HG03442 (cell line): ENCODE measurements at regions not wholly inside any gene's neighbourhood (a gene's known extent, or its start where the extent isn't known, plus 50 kb on each side); places are given as distances from the start of the nearest gene placed in this dataset.
"Not testable (repeated sequence)": the region's sequence is repeated elsewhere in the genome, so short reads cannot be mapped to it uniquely, and the experiment has no call there.

Experiments
- ATAC-seq: cut with Tn5 transposase; IDR thresholded peaks from one replicate; pipeline ENCODE4 v1.9.1; 2021; ENCODE audit warnings: mild to moderate bottlenecking, moderate library complexity; ENCODE audit not compliant: unreplicated experiment

DNA sequence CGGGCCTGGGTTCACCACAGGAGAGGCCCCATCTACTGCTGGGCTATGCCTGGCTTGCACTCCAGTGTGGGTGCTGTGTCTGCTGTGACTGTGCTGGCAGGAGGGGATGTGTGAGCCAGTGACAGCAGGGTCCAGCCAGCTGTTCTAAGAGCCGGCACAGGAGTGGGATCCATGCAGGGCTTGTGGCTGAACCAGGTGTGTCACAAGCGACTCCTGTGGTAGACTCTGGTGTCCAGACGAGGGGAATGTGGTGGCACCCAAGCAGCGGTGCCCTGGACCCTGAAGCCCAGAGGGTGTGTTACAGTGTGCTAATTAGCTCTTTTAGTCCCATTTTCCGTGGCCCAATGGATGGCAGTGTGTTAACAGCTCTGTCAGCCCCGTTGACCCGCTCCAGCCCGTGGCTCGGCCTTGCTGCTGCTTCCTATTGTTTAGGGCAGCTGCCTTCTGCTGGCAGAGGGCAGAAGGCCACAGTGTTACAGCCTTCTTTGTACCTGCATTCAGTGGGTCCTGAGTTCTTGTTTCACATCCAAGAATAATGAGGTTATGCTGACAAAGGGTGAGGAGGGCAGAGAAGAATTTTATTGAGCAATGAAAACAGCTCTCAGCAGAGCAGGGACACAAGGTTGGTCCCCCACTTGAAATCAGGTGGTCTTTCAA, 78.5 kb upstream of the RNU6-1 start:
- ATAC-seq = no peak

GRCh38 chr15:67920524-67921240, 80.8 kb upstream of the RNU6-1 start:
- ATAC-seq = no peak

DNA sequence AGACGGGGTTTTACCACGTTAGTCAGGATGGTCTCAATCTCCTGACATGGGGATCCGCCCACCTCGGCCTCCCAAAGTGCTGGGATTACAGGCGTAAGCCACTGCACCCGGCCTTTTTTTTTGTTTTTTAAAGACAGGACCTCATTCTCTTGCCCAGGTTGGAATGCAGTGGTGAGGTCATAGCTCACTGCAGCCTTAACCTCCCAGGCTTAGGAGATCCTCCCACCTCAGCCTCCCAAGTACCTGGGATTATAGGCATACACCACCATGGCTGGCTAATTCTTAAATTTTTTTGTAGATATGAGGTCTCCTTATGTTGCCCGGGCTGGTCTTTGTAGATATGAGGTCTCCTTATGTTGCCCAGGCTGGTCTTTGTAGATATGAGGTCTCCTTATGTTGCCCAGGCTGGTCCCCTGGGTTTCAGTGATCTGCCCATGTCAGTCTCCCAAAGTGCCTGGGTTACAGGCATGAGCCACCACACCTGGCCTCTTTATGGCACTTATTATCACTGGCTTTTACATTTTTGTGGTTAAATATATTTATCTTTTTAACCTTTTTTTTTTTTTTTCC, 82.3 kb upstream of the RNU6-1 start:
- no peak for ATAC-seq

GRCh38 chr15:67922971-67923945, 83.4 kb upstream of the RNU6-1 start:
- no peak for ATAC-seq

DNA sequence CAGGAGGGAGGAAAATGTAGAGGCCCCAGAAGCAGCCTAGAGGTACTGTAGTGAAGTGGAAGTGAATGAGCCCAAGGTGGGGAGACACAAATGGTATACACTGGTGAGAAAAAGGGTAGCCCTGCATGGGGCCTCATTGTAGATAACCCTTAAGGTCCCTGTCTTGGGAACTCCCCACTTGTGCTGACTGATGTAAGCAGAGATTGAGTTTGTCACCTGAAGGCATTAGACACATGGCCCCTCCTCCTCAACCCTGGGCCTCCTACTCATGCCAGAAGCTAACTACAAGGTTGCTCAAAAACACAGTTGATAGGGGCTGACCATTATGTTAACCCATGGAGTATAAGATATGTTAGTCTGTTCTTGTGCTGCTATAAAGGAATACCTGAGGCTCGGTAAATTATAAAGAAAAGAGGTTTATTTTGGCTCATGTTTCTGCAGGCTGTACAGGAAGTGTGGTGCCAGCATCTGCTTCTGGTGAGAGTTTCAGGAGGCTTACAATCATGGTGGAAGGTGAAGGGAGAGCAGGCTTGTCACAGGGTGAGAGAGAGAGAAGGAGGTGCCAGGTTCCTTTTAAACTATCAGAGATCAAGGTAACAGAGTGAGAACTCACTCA, 84.6 kb upstream of the RNU6-1 start:
- ATAC-seq = no peak

GRCh38 chr15:67925182-67925581, 85.3 kb upstream of the RNU6-1 start:
- no peak for ATAC-seq

DNA sequence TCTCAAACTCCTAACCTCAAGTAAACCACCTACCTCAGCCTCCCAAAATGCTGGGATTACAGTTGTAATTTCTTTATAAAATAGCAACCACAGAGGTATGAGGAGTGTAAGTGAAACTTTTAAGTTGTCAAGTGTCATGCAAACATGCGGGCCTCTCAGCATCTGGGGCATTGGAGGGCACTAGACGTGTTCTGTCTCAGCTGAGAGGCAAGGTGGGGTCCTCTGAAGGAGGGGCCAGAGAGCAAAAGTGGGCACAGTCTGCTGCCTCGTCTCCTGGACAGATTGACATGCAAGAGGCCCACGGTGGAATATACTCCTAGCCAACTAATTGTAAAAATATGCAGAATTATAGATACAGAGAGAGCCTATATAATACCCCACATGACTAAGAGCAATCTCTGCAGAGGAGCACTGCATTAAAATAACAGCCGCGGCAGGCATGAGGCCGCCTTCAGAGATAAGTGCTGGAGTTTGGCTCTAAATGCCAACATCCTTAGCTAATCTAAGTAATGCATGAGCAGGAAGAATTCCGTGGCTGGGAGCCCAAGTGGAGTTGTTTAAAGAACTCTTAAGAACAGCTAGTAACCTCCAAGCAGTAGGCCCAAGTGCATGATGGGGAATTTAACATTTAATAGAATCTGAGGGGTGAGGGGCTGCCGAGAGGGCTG, 87.8 kb upstream of the RNU6-1 start:
- ATAC-seq = no peak

DNA sequence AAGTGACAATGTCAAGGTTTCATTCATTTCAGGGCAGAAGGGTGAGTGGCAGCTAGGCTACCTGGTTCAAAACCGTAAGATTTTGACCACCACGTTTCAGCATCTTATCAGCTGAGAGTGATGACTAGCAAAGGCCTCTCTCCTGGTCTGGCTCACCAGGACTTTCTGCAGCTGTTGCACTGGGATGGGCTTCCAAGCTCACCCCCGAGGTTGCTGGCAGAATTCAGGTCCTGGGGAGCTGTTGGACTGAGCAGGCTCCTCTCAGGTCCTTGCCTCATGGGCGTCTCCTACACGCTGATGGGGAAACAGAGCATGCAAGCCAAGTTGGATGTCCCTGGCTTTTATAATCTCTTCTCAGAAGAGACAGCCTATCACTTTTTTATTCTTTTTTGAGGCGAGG, 88.8 kb upstream of the RNU6-1 start:
- no peak for ATAC-seq

- no peak for ATAC-seq
These were observed 90.9 kb upstream of the RNU6-1 start for GRCh38 chr15:67930720-67931119.

DNA sequence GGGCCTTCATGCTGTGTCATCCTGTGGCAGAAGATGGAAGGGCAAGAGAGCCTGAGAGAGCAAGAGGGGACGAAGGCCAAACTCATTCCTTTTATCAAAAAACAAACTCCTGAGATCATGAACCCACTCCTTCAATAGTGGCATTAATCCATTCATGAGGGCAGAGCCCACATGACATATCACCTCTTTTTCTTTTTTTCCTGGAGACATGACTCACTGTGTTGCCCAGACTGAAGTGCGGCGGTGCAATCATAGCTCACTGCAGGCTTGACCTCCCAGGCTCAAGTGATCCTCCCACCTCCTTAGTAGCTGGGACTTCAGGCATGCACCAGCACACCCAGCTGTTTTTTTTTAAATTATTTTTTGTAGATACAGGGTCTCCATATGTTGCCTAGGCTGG, 92.0 kb upstream of the RNU6-1 start:
- ATAC-seq = no peak

DNA sequence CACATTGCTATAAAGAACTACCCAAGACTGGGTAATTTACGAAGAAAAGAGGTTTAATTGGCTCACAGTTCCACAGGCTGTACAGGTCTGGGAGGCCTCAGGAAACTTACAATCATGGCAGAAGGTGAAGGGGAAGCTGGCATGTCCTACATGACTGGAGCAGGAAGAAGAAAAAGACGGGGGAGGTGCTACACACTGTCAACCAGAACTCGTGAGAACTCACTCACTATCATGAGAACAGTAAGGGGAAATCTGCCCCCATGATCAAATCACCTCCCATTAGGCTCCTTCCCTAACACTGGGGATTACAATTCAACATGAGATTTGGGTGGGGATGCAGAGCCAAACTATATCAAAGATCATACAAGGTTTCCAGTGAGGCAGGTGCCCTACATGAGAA, 94.3 kb upstream of the RNU6-1 start:
- ATAC-seq = not testable (repeated sequence)

DNA sequence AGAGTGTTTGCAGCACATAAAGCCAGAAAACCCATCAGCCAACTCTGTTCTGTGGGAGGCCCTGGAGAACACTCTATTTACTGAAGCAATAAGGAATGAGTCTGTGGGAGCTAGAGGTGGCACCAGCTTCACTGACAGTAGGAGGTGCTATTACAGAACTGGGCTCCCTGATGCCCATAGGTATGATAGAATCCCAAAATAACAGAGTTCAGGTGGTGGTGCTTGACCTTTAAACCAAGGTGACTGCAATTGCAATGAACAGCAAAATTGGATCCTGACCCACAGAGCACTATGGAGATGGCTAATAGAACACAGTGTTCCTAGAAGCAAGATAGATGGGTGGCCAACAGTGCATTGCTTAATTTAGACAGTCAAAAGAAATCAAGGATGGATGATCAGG, 95.4 kb upstream of the RNU6-1 start:
- no peak for ATAC-seq

- ATAC-seq = no peak
These were observed 96.4 kb upstream of the RNU6-1 start for GRCh38 chr15:67936258-67936657.

GRCh38 chr15:67937153-67937761, 97.4 kb upstream of the RNU6-1 start:
- ATAC-seq = no peak

DNA sequence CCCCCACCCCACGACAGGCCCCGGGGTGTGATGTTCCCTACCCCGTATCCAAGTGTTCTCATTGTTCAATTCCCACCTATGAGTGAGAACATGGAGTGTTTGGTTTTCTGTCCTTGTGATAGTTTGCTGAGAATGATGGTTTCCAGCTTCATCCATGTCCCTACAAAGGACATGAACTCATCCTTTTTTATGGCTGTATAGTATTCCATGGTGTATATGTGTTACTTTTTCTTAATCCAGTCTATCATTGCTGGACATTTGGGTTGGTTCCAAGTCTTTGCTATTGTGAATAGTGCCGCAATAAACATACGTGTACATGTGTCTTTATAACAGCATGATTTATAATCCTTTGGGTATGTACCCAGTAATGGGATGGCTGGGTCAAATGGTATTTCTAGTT, 99.3 kb upstream of the RNU6-1 start:
- ATAC-seq = not testable (repeated sequence)

DNA sequence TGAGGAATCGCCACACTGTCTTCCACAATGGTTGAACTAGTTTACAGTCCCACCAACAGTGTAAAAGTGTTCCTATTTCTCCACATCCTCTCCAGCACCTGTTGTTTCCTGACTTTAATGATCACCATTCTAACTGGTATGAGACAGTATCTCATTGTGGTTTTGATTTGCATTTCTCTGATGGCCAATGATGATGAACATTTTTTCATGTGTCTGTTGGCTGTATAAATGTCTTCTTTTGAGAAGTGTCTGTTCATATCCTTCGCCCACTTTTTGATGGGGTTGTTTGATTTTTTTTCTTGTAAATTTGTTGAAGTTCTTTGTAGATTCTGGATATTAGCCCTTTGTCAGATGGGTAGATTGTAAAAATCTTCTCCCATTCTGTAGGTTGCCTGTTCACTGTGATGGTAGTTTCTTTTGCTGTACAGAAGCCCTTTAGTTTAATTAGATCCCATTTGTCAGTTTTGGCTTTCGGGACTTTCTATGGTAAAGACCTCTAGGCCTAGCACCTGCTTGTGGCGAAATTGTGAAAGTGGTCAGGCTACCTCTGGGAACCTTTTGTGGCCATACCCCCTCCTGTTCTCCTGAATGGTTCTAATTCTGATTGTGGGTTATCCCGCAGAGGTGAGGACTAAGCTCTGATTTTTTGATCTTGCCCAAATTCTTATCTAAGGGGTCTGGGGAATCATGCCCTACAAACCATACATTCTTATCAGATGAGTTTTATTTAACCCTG, 99.9 kb upstream of the RNU6-1 start:
- ATAC-seq = not testable (repeated sequence)

DNA sequence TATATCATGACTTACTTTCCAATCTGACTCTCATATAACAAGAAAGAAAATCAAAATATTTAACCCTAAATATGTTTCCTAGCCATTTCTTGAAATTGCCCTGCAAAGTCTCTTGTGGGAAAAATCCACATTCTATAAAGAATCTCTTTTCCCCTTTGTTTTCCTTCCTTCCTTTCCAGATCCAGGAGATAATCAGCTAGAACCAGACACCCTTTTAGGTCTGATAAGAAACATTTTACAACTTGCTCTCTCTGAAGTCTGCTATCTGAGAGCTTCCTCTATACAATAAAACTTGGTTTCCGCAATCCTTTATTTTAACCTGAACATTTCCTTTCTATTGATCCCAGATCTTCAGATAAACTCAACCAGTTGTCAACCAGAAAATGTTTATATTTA, 100.5 kb upstream of the RNU6-1 start:
- no peak for ATAC-seq

DNA sequence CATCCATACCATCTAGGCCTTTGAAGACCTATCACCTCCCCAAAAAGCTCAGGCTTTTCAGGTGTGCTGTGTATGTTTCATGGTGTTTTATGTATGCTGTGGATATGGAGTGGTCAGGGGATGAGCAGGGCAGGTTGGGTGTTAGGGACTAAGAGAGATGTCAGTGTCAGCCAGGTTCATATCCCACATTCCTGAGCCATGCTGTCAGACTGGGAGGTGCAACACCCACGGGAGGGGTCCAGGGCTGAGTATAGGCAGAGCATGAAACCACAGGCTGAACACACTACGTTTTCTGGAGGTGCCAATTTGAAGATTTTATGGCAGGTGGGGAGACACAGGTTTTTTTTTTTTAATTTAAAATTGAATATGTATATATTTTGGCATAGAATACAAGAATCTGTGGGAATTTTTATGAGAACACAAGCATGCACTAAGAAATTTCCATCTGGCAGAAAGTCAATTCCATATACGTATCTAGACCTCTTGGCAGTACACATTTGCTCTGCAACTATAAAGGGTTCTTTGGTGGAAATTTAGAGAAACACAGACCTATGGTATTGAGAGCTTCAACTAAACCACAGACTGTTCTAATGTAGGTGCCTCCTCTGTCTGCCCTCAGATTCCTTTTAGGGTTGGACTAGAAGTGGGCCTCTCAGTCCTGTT, 101.9 kb upstream of the RNU6-1 start:
- ATAC-seq = no peak

GRCh38 chr15:67943475-67943874, 103.6 kb upstream of the RNU6-1 start:
- no peak for ATAC-seq
